H9 (cell line): ENCODE measurements at regions not wholly inside any gene's neighbourhood (a gene's known extent, or its start where the extent isn't known, plus 50 kb on each side); places are given as distances from the start of the nearest gene placed in this dataset.
"Not testable (repeated sequence)": the region's sequence is repeated elsewhere in the genome, so short reads cannot be mapped to it uniquely, and the experiment has no call there.

Experiments used
- DNase-seq: peaks from one replicate; pipeline ENCODE4 v3.0.0-alpha.2; 2017
- H2AFZ ChIP-seq: one replicate; pipeline ENCODE4 v1.6.1; 2013; ENCODE audit warnings: mild to moderate bottlenecking, low read length, control low read depth, moderate library complexity
- H2AK5ac ChIP-seq: 2 replicates; pipeline ENCODE4 v1.6.1; 2013; ENCODE audit warnings: low read length, control low read depth, mixed read lengths; ENCODE audit not compliant: insufficient read length
- H2BK120ac ChIP-seq: one replicate; pipeline ENCODE4 v1.6.1; 2013; ENCODE audit warnings: low read depth, mild to moderate bottlenecking, low read length, control low read depth, inconsistent platforms; ENCODE audit not compliant: poor library complexity, severe bottlenecking
- H2BK12ac ChIP-seq: 2 replicates; pipeline ENCODE4 v1.6.1; 2013; ENCODE audit warnings: low read length, control low read depth, mixed read lengths, low read depth; ENCODE audit not compliant: insufficient read length
- H2BK15ac ChIP-seq: 2 replicates; pipeline ENCODE4 v1.6.1; 2013; ENCODE audit warnings: low read depth, low read length, control low read depth
- H2BK20ac ChIP-seq: one replicate; pipeline ENCODE4 v1.6.1; 2013; ENCODE audit warnings: low read depth, mild to moderate bottlenecking, low read length, control low read depth, inconsistent platforms; ENCODE audit not compliant: poor library complexity, severe bottlenecking
- H2BK5ac ChIP-seq: 2 replicates; pipeline ENCODE4 v1.6.1; 2013; ENCODE audit warnings: low read length, control low read depth, mixed read lengths; ENCODE audit not compliant: insufficient read length
- H3K14ac ChIP-seq: 2 replicates; pipeline ENCODE4 v1.6.1; 2013; ENCODE audit warnings: low read length, control low read depth; ENCODE audit not compliant: insufficient read depth
- H3K18ac ChIP-seq: 2 replicates; pipeline ENCODE4 v1.6.1; 2013; ENCODE audit warnings: low read depth, mild to moderate bottlenecking, mixed read lengths, low read length, control low read depth; ENCODE audit not compliant: insufficient read length
- H3K23ac ChIP-seq: 2 replicates; pipeline ENCODE4 v1.6.1; 2013; ENCODE audit warnings: low read length, control low read depth, mixed read lengths, low read depth; ENCODE audit not compliant: insufficient read length
- H3K23me2 ChIP-seq: 2 replicates; pipeline ENCODE4 v1.6.1; 2013; ENCODE audit warnings: low read depth, mild to moderate bottlenecking, mixed read lengths, low read length, control low read depth; ENCODE audit not compliant: insufficient read length, poor library complexity, severe bottlenecking
- H3K27ac ChIP-seq: 2 replicates; pipeline ENCODE4 v1.5.1; 2013; ENCODE audit warnings: low read length, control low read depth, mixed read lengths, low read depth; ENCODE audit not compliant: insufficient read length
- H3K27me3 ChIP-seq: 2 replicates; pipeline ENCODE4 v1.6.1; 2013; ENCODE audit warnings: low read length, control low read depth, inconsistent platforms; ENCODE audit not compliant: insufficient read depth
- H3K4ac ChIP-seq: 2 replicates; pipeline ENCODE4 v1.6.1; 2013; ENCODE audit warnings: low read depth, mild to moderate bottlenecking, control low read depth, inconsistent platforms, low read length, moderate library complexity
- H3K4me1 ChIP-seq: 2 replicates; pipeline ENCODE4 v1.6.1; 2013; ENCODE audit warnings: low read length, control low read depth, inconsistent platforms; ENCODE audit not compliant: insufficient read depth
- H3K4me2 ChIP-seq: 2 replicates; pipeline ENCODE4 v1.6.1; 2013; ENCODE audit warnings: low read length, control low read depth, mixed read lengths; ENCODE audit not compliant: insufficient read length, insufficient read depth
- H3K56ac ChIP-seq: 2 replicates; pipeline ENCODE4 v1.6.1; 2013; ENCODE audit warnings: low read depth, mild to moderate bottlenecking, mixed read lengths, low read length, control low read depth; ENCODE audit not compliant: insufficient read length
- H3K79me1 ChIP-seq: 2 replicates; pipeline ENCODE4 v1.6.1; 2013; ENCODE audit warnings: low read depth, mild to moderate bottlenecking, moderate library complexity, low read length, control low read depth, inconsistent platforms; ENCODE audit not compliant: insufficient read depth, poor library complexity, severe bottlenecking
- H3K79me2 ChIP-seq: 2 replicates; pipeline ENCODE4 v1.6.1; 2013; ENCODE audit warnings: low read length, control low read depth, inconsistent platforms; ENCODE audit not compliant: insufficient read depth
- H3K9ac ChIP-seq: 2 replicates; pipeline ENCODE4 v1.6.1; 2013; ENCODE audit warnings: low read length, control low read depth, mixed read lengths; ENCODE audit not compliant: insufficient read length; ENCODE audit errors: extremely low read depth
- H3K9me3 ChIP-seq: one replicate; pipeline ENCODE4 v1.6.1; 2013; ENCODE audit warnings: low read depth, low read length, inconsistent platforms; ENCODE audit not compliant: control insufficient read depth
- H3T11ph ChIP-seq: one replicate; pipeline ENCODE4 v1.6.1; 2013; ENCODE audit warnings: mild to moderate bottlenecking, low read length, control low read depth, inconsistent platforms
- H4K20me1 ChIP-seq: one replicate; pipeline ENCODE4 v1.6.1; 2013; ENCODE audit not compliant: control insufficient read depth, insufficient read length, insufficient read depth
- H4K5ac ChIP-seq: 2 replicates; pipeline ENCODE4 v1.6.1; 2013; ENCODE audit warnings: low read depth, mild to moderate bottlenecking, mixed read lengths, low read length, control low read depth; ENCODE audit not compliant: insufficient read length
- H4K8ac ChIP-seq: replicated peaks from 2 replicates; pipeline ENCODE4 v1.6.1; 2013; ENCODE audit warnings: low read length, control low read depth, mixed read lengths, low read depth; ENCODE audit not compliant: insufficient read length
- H4K91ac ChIP-seq: 2 replicates; pipeline ENCODE4 v1.6.1; 2013; ENCODE audit warnings: low read depth, mild to moderate bottlenecking, moderate library complexity, mixed read lengths, low read length, control low read depth; ENCODE audit not compliant: insufficient read length
- H3K27ac Mint-ChIP-seq, 3 experiments: 2 replicates in 2 of 3; 3 replicates in 1 of 3; pipeline ENCODE4 v1.8.0; 2020 to 2021; ENCODE audit warnings: mixed read lengths in 3 of 3, mild to moderate bottlenecking in 1 of 3, moderate library complexity in 1 of 3
- H3K27me3 Mint-ChIP-seq: 2 replicates; pipeline ENCODE4 v1.8.0; 2021; ENCODE audit warnings: low read depth, mild to moderate bottlenecking, moderate library complexity, mixed read lengths
- H3K36me3 Mint-ChIP-seq, 3 experiments: 2 replicates in 2 of 3; 3 replicates in 1 of 3; pipeline ENCODE4 v1.8.0; 2020 to 2021; ENCODE audit warnings: low read depth in 3 of 3, mixed read lengths in 3 of 3; ENCODE audit not compliant: insufficient read depth in 1 of 3
- H3K4me1 Mint-ChIP-seq, 2 experiments: 2 replicates each; pipeline ENCODE4 v1.8.0; 2020; ENCODE audit warnings: mixed read lengths in 2 of 2
- H3K4me3 Mint-ChIP-seq, 2 experiments: 2 replicates in 1 of 2; 3 replicates in 1 of 2; pipeline ENCODE4 v1.8.0; 2020 to 2021; ENCODE audit warnings: mild to moderate bottlenecking in 2 of 2, mixed read lengths in 2 of 2, moderate library complexity in 1 of 2
- H3K9me3 Mint-ChIP-seq, 2 experiments: 2 replicates in 1 of 2; 3 replicates in 1 of 2; pipeline ENCODE4 v1.8.0; 2020; ENCODE audit warnings: mild to moderate bottlenecking in 2 of 2, mixed read lengths in 2 of 2, moderate library complexity in 1 of 2
- WGBS: extraction: QIAGEN DNeasy Blood & Tissue Kit; methylation state at CpG from one replicate; pipeline ENCODE4 v1.1.7; 2013; ENCODE audit warnings: missing lambda C conversion rate, low lambda C conversion rate, mixed read lengths; ENCODE audit not compliant: insufficient read length; ENCODE audit errors: extremely low coverage; 5-methylcytosine and 5-hydroxymethylcytosine counted together

DNA sequence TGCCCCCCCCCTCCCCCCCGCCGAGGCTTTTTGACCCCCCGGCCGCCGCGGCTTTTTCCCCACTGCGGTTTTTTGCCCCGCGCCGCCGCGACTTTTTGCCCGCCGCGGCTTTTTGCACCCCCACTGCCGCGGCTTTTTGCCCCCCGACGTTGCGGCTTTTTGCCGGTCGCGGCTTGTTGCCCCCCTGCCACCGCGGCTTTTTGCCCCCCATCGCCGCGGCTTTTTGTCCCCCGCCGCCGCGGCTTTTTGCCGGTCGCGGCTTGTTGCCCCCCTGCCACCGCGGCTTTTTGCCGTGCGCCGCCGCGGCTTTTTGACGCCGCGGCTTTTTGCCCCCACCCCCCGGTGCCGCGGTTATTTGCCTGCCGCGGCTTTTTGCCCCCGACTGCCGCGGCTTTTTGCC lies 395.4 kb downstream of the ZNF33B start:
- H3K18ac ChIP-seq, H3K56ac ChIP-seq, H2BK5ac ChIP-seq, H3K14ac ChIP-seq, H3K23ac ChIP-seq, H3K9me3 ChIP-seq, H2AK5ac ChIP-seq, H3K4me1 Mint-ChIP-seq, H2BK15ac ChIP-seq, H3K4me3 Mint-ChIP-seq, H3K9ac ChIP-seq, H3K27ac Mint-ChIP-seq, H3K4me1 ChIP-seq, H2BK120ac ChIP-seq, H3K4ac ChIP-seq, H3K27me3 ChIP-seq, H4K91ac ChIP-seq, H2AFZ ChIP-seq, H3K27ac ChIP-seq, H4K5ac ChIP-seq, H2BK20ac ChIP-seq, H3K27me3 Mint-ChIP-seq, H3K4me2 ChIP-seq, H3T11ph ChIP-seq, H2BK12ac ChIP-seq, DNase-seq, H3K79me2 ChIP-seq, H4K20me1 ChIP-seq, H3K23me2 ChIP-seq, H3K79me1 ChIP-seq, H4K8ac ChIP-seq: not testable (repeated sequence)
- H3K36me3 Mint-ChIP-seq, result peaks cover 2 to 12% (median 4%) of the 10 kb centered on the region in 3 experiments; a peak in 6 of 7 replicates
- H3K9me3 Mint-ChIP-seq, result peaks cover 56 to 65% of the 10 kb centered on the region in 2 experiments
- no CpG with 5 or more reads among the region's 53 CpGs for WGBS
